GM19023 (cell line): ENCODE measurements at regions not wholly inside any gene's neighbourhood (a gene's known extent, or its start where the extent isn't known, plus 50 kb on each side); places are given as distances from the start of the nearest gene placed in this dataset.
"Not testable (repeated sequence)": the region's sequence is repeated elsewhere in the genome, so short reads cannot be mapped to it uniquely, and the experiment has no call there.

Source experiments
- ATAC-seq: cut with Tn5 transposase; IDR thresholded peaks from one replicate; pipeline ENCODE4 v1.9.1; 2021; ENCODE audit warnings: mild to moderate bottlenecking, moderate library complexity; ENCODE audit not compliant: unreplicated experiment

DNA sequence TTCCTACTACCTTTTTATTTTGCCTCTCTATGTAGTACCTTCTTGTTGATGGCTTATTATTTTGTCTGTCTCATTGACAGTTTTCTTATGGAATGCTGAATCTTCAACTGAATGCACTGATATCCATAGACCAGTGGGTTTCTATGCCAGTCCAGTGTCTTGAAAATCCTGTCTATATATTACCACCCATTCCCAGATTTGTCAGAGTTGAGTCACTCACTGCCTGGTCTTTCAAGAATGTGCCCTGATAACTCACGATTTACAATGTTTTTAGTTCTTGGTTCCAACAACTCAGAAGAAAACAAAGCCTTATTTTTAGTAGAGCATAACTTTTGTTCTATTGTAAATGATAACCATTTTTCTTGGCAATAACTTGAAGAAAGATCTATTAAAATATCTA lies 606.0 kb upstream of the PITX2 start:
- ATAC-seq, result no peak

DNA sequence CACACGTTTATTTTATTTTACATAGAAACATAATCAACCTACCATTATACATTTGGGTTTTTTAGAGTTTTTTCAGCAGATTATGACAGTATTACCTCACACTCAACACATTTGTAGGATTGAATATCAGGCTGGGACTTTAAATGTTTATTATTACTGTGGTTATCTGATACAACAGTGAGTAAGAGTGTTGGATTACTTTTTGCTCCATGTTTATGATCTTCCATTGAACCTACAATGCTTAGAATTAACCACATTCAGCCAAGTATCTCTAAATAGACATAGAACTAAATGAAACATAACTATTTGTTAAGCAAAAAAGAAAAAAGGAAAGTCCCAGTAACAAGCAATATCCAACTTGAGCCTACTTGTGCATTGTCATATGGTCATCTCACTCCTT lies 607.4 kb upstream of the PITX2 start:
- no peak for ATAC-seq

DNA sequence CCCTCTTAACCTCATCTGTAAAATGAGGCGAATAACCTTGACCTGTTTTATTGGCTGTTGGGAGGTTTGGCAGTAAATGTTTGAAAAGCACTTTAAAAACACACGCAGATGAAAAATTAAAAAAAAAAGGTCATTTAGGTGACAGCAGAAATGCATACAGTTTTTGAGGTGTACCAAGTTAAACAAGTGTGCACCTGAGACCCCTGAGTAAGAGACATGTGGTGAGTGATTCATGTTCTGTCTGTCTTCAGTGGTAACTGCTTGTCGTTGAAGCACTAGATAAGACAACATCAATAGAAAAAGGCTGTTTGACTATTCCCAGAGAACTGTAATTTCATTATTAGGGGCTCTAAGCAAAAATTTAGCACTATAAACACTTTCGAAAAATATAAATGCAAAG lies 608.4 kb upstream of the PITX2 start:
- no peak for ATAC-seq

DNA sequence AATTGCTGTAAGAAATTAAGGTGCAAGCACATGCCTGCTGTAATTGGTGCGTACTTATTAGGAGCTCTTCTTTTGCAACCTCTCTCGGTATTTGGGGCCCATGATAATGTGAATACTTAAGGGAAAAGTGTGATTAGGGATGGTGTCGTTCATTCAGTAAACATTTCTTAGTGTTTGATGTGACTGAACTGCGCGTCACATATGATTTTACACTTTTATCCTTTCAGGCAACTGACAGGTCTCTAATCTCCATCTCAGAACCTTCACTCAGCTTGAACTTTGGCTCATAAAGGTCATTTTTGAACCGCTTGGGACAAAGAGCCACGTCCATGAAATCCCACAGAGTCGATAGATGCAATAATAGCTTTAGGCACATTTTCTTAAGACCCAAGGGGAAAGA lies 612.1 kb upstream of the PITX2 start:
- ATAC-seq, result no peak

DNA sequence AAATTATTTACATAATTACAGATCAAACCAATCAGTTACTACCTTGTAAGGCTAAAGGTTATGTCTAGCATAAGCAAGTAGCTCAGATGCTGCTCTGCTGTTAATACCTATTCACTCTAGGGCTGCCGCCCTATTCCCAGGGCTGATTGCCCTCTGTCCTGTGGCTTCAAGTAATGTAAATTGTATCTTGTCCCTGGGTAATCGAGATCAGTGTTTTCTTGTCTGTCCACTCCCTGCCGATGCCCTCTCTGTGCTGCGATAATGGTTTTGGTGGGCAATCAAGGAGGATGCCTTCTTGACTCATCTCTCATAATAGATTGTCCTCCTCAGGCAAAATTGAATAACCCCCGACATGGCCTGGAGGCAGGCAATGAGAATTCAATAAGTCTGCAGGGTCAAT lies 641.0 kb upstream of the PITX2 start:
- ATAC-seq, result no peak

DNA sequence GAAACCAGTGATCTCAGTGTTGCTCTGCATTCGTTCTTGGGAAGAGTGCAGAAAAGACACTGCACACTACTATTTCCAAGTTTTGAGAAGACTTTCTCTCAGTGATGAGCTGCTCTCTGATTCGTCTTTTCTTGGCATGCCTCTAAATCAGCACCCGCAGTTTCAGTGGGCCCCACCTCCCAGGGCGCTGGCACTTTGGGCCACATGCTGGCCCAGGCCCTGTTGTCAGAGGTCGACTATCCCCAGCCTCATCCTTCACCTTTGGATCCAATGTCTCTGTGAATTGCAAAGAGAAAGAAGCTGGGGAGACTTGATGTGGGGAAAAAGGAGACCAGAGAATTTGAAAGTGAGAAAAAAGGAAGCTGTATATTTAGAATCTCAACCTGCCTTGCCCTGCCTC lies 644.1 kb upstream of the PITX2 start:
- ATAC-seq, result no peak

DNA sequence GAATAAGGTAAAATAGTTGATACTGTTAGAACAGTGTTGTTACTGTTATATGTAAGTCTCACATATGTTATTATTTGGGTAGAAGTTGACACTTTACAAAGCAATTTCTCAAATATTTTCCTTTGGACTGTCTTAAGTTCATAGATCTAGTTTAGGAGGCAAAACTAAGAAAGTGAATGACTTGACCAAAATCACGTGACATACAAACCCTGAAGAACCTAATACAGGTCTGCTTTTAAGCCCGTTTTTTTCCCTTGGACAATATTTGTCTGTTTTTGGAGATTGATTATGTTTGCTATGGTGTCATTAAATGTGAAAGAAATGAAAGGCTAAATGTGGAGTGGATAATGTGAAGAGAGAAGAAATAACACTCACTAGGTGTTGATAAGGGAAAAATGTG lies 644.9 kb upstream of the PITX2 start:
- no peak for ATAC-seq

DNA sequence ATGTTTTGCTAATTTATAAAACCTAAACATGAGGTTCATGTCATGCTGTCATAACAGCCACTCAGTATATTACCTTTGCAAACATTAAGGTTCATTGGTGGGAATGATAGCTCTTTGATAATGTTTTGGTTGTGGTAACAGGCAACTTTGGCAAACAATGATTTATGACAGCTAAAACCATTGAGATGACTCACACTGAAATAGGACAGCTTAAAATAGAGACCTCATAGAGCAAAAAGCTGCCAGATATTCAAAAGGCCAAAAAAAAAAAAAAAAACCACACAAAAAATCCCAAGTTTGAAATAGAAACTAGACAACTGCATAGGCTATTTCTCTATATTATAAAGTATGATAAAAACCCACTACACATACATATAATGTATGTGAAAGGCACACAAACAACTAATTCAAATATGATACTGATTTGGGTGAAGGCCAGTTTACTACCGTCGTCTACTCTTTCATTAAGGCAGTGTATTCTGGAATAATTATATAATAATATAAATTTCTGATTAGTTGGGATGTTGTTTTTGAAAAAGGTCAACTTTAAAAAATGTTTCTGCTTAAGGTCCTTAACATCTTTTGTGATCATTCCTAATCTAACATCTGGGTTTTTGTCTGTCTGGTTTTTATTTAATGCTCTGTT lies 646.0 kb upstream of the PITX2 start:
- peak; percentile 72 for ATAC-seq

DNA sequence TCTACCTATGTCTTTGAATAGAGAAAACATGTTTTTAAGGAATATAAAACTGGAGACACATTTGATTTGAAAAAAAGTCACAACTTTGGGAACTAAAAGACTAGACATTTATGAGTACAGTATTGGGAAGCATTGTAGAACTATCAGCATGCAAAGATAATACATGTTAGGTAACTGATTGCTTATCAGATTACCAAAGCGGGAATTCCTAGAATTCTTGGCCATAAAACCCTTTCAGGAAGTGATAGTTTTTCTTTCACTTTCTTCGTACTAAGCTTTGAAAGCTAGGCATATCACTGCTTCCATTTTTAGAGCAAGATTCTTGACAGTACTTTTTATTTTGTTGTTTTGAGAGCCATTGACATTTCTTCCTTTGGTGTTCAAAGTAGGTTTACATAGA lies 646.6 kb upstream of the PITX2 start:
- ATAC-seq, result no peak

DNA sequence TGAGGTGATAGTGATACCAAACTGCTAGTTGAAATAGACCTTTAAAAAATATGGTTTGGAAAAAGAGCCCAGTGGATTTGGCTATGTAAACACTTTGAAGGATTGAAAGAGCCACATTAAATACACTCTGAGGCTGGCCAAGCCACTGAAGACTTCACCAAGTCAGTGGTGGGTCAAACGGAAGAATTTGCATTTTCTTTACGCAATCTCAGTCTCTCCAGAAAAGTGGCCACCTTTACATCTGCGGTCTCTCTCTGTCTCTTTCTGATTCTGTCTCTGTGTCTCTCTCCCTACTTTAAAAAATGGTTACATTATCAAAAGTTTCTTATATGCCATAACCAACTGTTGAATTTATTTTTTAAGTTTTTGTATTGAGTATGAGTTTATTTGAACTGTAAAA lies 651.2 kb upstream of the PITX2 start:
- no peak for ATAC-seq

DNA sequence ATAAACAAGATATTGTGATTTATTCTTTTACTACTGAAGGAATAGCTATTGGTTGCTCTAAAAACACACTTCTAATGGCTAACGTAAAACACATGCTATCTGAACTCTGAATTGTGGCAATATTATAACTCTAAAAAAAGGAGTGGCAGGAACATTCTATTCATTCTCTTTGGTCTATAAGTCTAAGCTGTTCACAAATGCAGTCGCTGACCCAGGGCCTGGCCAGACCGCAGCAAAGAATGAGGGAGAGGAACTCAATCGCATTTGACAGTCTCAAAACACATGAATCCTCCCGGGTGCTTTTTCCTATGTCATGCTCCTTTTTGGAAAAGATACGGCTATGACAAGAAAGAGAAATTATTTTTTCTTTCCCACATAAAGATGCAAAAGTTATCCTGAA lies 651.6 kb upstream of the PITX2 start:
- no peak for ATAC-seq

DNA sequence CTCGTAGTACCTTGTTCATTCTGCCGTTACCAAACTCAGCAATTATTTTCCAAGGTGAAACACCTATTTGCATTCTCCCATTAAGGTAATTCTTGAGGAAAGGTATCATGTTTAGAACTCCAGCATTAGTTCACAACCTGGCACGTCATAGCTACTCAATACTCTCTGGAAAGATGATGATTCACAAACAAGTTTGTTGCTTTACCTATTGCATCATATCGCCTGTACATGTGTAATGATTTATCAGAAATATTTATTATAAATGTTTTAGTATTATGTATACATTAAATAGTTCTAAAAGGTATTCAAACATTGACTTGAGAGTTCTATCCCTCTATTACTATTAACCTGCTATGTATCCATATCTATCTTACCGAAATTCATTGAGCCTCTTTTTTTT lies 658.3 kb upstream of the PITX2 start:
- ATAC-seq, result no peak

DNA sequence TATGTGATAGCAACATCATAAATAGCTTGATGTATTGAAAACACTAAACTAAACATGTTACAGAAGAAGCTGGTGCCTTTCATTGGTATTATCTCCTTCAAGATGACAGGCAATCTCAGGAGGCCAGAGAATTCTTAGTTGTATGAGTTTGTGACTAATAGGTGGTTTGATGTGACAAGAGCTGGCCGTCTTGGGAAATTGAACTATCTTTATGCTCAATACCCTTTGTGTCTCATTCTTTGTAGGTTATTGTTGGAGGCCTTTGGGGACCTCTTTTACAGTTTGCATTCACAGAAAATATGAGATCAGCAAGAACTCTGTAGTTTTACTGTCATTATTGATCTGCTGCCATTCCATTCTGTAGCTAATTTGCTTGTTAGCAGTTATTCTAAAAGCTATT lies 659.2 kb upstream of the PITX2 start:
- ATAC-seq, result no peak

DNA sequence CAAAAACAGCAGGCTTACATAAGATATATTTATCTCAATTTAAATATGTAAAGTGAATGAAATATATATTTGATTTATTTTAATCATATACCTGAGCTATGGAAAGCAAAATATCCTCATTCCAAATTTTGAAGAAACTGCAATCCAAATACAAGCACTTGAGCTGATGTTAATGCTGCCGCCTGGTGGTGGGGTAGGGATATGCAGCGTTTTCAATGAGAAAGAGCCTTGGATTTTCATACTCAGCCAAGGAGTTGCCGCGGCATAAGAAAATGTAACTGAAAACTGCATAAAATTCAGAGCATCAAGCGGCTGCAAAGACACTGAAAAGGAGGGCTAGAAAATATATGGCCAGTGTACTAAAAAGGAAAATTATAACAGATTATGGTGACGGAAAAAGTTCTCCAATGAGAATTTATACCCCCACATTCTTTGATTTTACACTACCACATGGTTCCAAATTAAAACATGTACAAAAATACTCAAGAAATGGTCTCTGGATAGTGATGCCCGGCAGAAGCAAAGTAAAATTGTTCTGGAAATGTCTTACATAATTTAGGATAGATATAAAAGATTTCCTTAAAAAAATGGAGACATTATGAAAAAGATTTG lies 660.3 kb upstream of the PITX2 start:
- ATAC-seq, result no peak

DNA sequence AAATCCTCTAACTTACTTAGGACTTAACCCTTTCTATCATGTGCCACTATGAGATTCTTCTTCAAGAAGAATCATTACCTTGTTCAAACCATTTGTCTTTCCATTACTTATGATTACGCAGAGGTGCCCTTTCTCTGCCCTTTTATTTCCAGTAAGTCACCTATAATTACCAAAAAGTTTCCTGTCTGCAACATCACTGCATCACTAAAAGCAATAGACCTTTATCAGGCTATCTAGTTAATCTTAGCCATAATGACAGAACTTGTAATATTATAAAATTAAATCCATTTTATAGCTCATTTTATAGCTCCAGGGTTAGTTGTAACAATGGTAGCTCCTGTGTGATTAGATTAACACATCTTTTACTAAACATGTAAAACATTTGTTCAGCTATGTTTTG lies 673.6 kb upstream of the PITX2 start:
- ATAC-seq, result no peak

DNA sequence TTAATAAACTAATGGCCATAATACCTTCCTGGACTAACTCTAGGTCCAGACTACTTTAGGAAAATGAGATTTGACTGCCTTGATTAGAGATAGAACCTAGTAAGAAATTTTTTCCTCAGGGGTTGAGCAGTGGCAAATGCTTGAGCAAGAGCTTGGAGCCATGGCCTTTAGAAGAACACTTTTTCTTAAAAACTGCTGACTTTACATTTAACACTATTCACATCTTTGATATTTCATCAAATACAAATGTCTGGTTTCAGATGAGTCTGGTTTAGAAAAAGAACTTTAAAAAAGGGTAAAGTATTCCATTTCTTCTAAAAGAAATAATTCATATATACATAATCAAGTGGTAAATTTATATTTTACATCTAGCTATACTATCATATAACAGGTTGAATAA lies 680.9 kb upstream of the PITX2 start:
- no peak for ATAC-seq

DNA sequence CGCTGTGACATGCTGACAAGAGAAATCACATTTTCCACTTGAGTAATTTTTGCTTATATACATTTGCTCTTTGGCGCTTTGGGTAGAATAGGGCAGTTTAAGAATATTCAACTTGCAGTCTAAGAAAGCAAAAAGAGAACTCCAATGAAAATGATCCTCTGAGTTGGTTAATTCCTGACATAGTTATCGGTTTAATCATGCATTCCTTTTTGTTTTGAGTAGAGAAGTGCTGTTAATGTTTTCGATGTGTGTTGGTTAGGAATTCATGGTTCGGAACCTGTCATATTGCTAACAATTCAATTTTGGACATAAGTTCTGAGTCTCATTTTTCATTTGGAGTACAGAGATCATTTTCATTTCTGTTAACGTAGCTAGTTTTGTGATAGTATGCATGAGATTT lies 700.6 kb upstream of the PITX2 start:
- ATAC-seq, result no peak

DNA sequence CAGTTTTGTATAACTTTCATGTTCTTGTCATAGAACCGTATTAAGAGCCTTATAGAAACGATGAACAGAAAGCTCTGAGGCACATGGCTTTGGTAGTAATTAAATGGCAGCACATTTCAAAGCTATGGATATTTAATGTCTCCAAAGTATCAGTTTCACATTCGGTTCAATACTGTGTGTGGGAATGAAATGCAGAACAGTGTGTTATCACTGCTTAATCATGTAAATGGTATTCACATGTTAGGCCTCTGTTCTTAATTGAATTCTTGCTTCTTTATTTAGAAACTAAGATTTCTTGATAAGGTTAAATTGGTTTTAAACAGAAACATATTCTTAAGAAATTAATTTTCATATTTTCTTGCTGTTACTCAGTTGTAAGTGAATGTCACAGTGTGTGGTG lies 701.0 kb upstream of the PITX2 start:
- no peak for ATAC-seq

DNA sequence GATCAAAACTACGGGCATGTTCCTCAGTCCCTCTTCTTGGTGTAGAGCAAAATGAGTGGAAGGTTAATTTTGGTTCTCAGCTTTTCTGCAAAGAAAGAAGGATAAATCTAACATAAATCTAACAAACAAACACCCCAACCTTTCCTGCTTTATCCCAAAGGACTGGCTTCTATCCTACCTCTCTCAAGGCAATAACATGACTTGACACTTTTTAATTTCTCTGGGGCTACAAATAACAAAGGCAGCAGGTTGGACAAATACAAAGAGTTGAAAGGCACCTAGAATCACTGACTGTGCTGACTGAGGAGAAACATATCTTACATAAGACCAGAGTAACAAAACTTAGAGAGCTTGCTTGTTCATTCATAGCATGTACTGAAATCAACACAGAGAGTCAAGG lies 703.6 kb upstream of the PITX2 start:
- no peak for ATAC-seq

DNA sequence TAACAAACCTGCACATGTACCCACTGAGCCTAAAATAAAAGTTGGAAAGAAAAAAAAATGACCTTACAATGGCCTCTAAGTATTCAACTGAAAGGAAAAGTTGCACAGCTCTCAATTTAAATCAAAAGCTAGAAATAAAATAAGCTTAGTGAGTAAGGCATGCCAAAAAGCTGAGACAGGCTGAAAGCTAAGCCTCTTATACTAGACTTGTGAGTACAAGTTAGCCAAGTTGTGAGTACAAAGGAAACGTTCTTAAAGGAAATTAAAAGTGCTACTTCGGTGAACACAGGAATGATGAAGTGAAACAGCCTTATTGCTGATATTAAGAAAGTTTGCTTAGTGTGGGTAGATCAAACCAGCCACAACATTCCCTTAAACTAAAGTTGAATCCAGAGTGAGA lies 707.9 kb upstream of the PITX2 start:
- no peak for ATAC-seq

DNA sequence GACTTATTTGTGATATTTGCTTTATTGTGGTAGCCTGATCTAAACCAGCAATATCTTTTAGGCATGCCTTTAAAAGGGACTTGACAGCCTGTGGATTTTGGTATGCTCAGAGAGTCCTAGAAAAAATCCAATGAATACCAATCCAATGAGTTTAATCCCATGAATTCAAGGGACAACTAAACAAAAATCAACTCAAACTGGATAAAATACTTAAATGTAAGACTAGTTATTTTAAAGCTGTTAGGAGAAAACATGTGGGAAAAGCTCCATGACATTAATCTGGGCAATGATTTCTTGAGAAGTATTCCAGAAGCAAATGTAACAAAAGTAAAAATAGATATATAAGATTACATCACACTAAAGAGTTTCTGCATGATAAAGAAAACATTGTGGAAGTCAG lies 711.5 kb upstream of the PITX2 start:
- no peak for ATAC-seq

DNA sequence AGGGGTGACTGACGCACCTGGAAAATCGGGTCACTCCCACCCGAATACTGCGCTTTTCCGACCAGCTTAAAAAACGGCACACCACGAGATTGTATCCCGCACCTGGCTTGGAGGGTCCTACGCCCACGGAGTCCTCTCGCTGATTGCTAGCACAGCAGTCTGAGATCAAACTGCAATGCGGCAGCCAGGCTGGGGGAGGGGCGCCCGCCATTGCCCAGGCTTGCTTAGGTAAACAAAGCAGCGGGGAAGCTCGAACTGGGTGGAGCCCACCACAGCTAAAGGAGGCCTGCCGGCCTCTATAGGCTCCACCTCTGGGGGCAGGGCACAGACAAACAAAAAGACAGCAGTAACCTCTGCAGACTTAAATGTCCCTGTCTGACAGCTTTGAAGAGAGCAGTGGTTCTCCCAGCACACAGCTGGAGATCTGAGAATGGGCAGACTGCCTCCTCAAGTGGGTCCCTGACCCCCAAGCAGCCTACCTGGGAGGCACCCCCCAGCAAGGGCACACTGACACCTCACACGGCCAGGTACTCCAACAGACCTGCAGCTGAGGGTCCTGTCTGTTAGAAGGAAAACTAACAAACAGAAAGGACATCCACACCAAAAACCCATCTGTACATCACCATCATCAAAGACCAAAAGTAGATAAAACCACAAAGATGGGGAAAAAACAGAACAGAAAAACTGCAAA lies 714.5 kb upstream of the PITX2 start:
- ATAC-seq, result not testable (repeated sequence)

DNA sequence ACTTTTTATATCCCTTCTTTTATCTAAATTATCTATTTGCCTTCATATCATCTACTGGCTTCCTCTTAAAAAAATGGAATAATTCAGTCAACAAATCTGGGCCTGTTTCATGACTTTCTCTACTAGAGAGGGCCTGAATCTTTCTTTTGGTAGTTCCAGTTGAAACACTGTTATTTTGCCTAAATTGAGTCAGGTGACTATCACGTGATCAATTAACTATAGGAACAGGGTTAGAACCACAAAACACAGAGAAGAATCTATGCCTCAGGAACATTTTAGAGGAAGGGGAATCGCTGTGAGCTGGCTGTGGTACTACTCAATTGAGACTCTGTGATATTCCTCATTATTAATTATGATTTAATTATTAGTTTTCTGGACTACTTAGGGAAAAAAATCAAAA lies 736.7 kb upstream of the PITX2 start:
- no peak for ATAC-seq
